GM12891 (cell line): ENCODE measurements at regions not wholly inside any gene's neighbourhood (a gene's known extent, or its start where the extent isn't known, plus 50 kb on each side); places are given as distances from the start of the nearest gene placed in this dataset.

Experiments used
- DNase-seq: peaks from one replicate; pipeline ENCODE4 v3.0.0; 2011; ENCODE audit warnings: low spot score; ENCODE audit not compliant: insufficient read length
- FAIRE-seq: peaks from 2 replicates; lab custom pipeline; 2011; peaks lifted over from hg19 to GRCh38; lab: Jason Lieb, UNC
- PAX5 ChIP-seq: IDR thresholded peaks from 2 replicates; pipeline ENCODE4 v1.6.1; 2011; ENCODE audit warnings: low read length, moderate library complexity, mild to moderate bottlenecking; ENCODE audit not compliant: insufficient read depth, severe bottlenecking
- POLR2A ChIP-seq: IDR thresholded peaks from 2 replicates; pipeline ENCODE4 v1.6.1; 2011; ENCODE audit warnings: low read depth, low read length, control low read depth
- POLR2AphosphoS5 ChIP-seq: IDR thresholded peaks from 2 replicates; pipeline ENCODE4 v1.6.1; 2011; ENCODE audit warnings: low read depth, low read length, control low read depth
- POU2F2 ChIP-seq: IDR thresholded peaks from 2 replicates; pipeline ENCODE4 v1.6.1; 2011; ENCODE audit warnings: low read depth, mild to moderate bottlenecking, control low read depth, low read length, moderate library complexity
- SPI1 ChIP-seq: IDR thresholded peaks from 2 replicates; pipeline ENCODE4 v1.6.1; 2011; ENCODE audit warnings: low read depth, low read length, control low read depth
- TAF1 ChIP-seq: IDR thresholded peaks from 2 replicates; pipeline ENCODE4 v1.6.1; 2011; ENCODE audit warnings: low read depth, low read length, control low read depth

DNA sequence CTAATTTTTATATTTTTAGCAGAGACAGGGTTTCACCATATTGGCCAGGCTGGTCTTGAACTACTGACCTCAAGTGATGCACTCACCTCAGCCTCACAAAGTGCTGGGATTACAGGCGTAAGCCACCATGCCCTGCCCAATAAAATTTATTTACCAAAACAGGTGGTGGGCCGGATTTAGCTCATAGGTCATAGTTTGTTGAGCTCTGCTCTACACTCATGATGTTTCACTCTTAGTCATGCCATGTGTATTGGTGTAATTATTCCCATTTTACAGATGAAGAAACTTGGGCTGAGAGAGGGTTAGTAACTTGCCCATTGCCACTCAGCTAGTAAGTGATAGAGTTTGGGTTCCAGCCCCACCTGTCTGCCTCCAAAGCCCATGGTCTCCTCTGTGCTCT, 93.1 kb upstream of the WWC1 start:
- DNase-seq: no peak
- no peak for TF ChIP-seq SPI1
- no peak for TF ChIP-seq TAF1
- TF ChIP-seq POLR2A: no peak
- TF ChIP-seq POLR2AphosphoS5: no peak
- TF ChIP-seq POU2F2: no peak
- no peak for TF ChIP-seq PAX5
- FAIRE-seq: no peak

DNA sequence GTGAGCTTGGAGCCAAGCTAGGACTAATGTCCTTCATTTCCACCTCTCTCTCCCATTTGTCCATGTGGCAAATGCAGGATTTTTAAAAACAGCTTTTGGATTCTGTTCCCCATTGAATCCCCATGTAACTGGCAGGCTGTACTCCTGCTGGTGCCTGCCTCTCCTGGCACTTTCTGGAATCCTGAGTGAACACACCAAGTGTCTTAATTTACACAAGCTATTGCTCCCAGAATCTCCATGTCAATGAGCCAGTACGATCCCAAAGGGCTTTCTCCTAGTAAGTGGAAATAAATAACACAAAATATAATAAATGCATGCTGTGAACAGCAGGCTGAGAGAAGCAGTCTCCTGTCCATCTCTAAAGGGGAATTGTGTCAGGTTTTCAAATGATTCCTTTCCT, 88.4 kb upstream of the WWC1 start:
- no peak for FAIRE-seq
- no peak for DNase-seq
- TF ChIP-seq PAX5 (no peak), POLR2AphosphoS5 (no peak), POU2F2 (no peak), SPI1 (no peak), TAF1 (no peak), POLR2A (no peak)

- DNase-seq: no peak
- no peak for FAIRE-seq
- TF ChIP-seq POLR2AphosphoS5 (no peak), POLR2A (no peak), SPI1 (no peak), TAF1 (no peak), POU2F2 (no peak), PAX5 (no peak)
Measured at GRCh38 chr5:168204165-168204564, 87.3 kb upstream of the WWC1 start.

DNA sequence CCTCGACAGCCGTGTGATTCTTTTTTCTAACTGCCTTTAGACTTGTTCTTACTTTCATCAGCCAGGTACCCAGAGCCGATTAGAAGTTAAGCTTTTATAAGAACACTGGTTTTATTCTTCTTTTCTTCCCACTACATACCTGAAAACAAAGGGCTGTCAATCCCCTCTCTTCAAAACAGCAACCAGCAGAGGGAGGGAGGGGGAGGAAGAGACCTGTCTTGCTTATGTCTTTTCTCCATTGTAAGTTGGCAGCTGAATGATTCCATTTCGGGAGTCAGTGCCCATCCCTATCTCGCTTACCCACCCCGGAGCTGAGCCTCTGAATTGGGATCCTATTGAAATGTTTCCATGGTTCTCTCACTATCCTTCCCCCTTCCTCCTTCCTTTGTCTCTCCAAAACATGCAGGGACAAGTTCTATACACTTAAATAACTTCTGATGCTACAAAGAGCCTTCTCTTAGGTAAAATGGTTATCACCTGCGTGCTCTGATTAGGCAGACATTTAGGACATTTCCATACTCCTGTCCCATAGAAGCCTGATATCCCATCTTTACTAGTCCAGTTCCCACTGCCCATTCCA, 83.9 kb upstream of the WWC1 start:
- DNase-seq (no peak), FAIRE-seq (no peak)
- TF ChIP-seq PAX5 (no peak), POLR2AphosphoS5 (no peak), TAF1 (no peak), POU2F2 (no peak), SPI1 (no peak), POLR2A (no peak)

DNA sequence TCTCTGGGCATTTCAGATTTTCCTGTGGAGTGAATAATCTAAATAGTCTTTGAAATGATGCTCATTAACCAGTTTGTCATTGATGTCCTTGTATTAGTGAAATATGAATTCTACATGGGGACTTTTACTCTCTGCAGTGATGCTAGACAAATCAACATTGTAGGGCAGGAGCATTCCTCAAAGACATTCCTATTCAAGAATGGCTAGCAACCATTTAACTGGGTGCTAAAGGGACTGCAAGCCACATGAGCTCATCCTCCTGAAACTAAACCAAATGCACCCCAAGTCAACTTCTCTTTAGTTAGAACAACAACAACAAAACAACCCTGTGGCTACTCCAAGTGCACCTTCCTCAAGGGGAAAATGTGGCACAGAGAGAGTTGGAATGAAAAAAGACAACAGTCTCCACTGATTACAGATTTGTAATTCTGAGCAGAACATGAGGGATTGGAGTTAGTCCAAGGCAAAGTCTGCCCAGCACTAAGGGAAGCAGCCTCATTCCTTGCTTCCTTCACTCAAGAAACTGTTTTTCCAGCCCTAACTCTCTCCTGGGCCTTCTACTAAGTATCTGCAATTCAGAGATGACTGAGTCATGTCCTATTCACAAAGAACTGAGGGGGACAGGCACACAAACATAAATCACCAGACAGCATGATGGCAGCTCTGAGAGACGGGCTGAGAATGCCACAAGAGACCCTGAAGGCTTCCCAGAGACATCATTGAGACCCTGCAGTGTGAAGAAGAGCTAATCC, 82.0 kb upstream of the WWC1 start:
- no peak for FAIRE-seq
- DNase-seq: no peak
- TF ChIP-seq SPI1 (no peak), POU2F2 (no peak), POLR2AphosphoS5 (no peak), PAX5 (no peak), TAF1 (no peak), POLR2A (no peak)

GRCh38 chr5:168209997-168210396, 81.4 kb upstream of the WWC1 start:
- DNase-seq: no peak
- FAIRE-seq: no peak
- TF ChIP-seq PAX5: no peak
- TF ChIP-seq TAF1: no peak
- TF ChIP-seq POU2F2: no peak
- no peak for TF ChIP-seq POLR2AphosphoS5
- TF ChIP-seq POLR2A: no peak
- TF ChIP-seq SPI1: no peak

DNA sequence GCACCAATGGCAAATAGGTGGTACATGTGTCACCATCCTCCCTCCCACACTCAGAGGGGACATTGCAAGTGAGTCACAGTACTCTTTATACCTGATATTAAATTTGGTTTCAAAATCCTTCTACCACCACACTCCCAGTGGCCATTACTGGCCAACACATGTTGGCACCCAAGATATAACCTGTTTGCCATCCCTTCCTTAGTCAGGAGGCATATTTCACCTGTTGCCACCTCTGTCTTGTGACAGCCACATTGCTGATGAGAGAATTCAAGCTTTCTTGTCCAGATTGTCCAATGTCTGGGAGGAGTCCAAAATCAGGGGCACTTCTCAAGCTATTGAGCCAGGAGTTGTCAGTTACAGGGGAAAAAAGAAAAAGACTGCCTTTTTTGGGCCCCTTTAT, 80.2 kb upstream of the WWC1 start:
- TF ChIP-seq SPI1 (no peak), POU2F2 (no peak), POLR2A (no peak), POLR2AphosphoS5 (no peak), PAX5 (no peak), TAF1 (no peak)
- FAIRE-seq: no peak
- no peak for DNase-seq

- TF ChIP-seq TAF1: no peak
- TF ChIP-seq POLR2A: no peak
- no peak for TF ChIP-seq POLR2AphosphoS5
- no peak for TF ChIP-seq SPI1
- DNase-seq (no peak), FAIRE-seq (no peak)
Measured at GRCh38 chr5:168211936-168212335, 79.5 kb upstream of the WWC1 start.

- FAIRE-seq (no peak), DNase-seq (no peak)
- TF ChIP-seq SPI1: no peak
Measured at GRCh38 chr5:168214071-168214470, 77.4 kb upstream of the WWC1 start.

DNA sequence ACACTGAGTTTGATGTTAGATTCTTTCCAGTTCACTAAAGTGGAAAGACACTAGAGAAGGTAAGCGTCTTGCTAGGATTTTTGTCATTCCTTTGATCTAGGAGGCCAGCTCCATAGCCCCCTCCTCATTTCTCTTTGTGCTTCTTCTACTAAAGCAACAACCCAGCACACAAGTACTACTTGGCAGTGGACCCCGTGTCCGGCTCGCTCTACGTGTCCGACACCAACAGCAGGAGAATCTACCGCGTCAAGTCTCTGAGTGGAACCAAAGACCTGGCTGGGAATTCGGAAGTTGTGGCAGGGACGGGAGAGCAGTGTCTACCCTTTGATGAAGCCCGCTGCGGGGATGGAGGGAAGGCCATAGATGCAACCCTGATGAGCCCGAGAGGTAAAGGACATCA, 76.6 kb upstream of the WWC1 start:
- FAIRE-seq (no peak), DNase-seq (no peak)
- no peak for TF ChIP-seq POLR2A
- no peak for TF ChIP-seq POU2F2
- no peak for TF ChIP-seq POLR2AphosphoS5
- no peak for TF ChIP-seq SPI1
- no peak for TF ChIP-seq PAX5
- no peak for TF ChIP-seq TAF1
